Anterior cingulate cortex (tissue), 58 donors: ENCODE measurements at regions not wholly inside any gene's neighbourhood (a gene's known extent, or its start where the extent isn't known, plus 50 kb on each side); places are given as distances from the start of the nearest gene placed in this dataset.
"Not testable (repeated sequence)": the region's sequence is repeated elsewhere in the genome, so short reads cannot be mapped to it uniquely, and the experiment has no call there.

Experiments used
- DNase-seq, 58 donors: peaks; one replicate each; lab custom pipeline; 2025; lab: John Stamatoyannopoulos, UW

DNA sequence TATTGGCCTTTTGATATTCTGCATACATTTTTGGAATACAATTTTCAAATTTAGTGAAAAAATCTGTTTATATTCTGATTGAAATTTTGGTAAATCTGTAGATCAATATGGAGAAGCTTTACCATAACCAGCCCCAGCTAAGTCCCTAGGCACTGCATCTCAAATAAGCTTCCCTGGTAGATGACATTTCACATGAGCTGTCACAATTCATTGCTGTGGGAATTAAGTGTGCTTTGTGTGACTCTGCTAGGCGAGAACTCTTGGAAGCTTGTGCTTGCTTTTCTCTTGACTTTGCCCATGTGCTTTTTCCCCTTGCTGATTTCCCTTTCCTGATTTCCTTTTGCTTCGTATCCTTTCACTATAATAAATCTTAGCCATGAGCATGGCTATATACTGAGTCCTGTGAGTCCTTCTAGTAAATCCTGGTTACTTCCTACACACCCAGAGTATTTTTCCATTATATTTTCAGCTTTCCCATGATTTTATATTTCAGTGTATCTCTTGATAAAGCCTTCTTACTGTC is 166.5 kb upstream of the MMS22L start:
- no peak for DNase-seq

DNA sequence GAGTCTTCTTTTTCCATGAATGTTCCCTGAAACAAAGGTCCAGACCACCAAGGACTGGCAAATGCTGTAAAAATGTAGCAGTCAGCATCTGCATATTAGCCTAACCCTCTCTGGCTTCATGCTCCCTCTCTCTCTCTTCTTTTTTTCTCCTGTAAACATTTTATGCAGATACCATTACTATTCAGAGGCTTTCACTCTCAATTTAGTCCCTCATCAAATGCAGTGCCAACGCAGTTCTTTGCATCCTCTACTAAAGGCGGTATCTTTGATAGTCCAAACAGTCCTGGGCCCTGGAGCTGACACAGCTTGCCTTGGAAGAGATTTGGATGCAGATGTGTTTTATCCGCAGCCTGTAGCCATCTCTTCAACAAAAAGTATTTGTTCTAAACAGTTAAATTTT is 167.1 kb upstream of the MMS22L start:
- DNase-seq, result peak in 1 of 58 donors; percentile 4

DNA sequence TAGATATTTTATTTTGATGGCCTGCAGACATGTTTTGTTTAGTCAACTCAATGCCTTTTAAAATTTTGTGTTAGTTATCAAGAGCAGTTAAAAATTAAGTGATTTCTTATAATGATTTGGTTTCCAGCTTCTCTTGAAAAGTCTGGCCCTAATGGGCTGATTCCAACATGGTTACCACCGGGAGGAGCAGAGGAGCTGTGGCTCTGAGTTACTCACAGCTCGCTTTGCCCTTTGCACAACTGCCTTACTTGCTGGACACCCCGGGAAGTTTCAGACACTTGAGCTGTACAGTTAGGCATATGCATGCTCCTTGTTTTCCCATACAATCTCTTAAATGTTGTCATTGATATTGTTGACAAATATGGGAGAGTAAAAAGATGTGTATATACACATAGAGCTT is 173.1 kb upstream of the MMS22L start:
- DNase-seq, result no peak

DNA sequence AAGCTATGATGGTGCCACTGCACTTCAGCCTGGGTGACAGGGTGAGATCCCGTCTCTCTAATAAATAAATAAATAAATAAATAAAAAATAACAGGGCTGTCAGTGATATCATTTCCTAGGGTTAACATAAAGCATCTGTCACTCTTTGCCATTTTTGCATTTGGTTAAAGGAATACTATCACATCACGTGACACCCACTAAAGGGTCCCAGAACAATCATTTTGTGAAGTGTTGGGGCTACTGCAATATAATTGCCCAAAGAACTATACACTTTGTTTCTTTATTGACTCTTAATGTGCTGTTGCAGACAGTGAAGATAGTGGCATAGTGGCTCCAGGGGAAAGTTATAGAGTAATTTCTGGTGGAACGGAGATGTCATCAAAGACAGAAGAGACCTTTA is 176.5 kb upstream of the MMS22L start:
- DNase-seq, result no peak

DNA sequence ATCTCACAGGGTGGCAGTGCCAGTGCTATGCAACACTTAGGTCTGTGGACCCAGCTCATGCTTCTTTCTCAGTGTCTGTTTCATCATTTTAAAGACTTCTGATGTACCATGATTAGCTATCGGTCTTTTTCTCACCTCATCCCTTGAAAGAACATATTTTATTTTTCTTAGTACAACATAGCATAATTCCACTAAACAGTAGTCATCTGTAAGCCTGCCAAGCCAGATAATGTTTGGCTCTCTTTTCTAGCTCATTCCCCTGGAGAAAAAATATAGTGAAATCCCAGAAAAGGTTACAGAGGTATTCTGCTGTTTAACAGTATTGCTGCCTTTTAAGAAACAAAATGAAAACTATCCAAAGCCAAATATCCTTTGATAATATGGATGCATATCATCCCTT is 177.0 kb upstream of the MMS22L start:
- DNase-seq, result no peak

DNA sequence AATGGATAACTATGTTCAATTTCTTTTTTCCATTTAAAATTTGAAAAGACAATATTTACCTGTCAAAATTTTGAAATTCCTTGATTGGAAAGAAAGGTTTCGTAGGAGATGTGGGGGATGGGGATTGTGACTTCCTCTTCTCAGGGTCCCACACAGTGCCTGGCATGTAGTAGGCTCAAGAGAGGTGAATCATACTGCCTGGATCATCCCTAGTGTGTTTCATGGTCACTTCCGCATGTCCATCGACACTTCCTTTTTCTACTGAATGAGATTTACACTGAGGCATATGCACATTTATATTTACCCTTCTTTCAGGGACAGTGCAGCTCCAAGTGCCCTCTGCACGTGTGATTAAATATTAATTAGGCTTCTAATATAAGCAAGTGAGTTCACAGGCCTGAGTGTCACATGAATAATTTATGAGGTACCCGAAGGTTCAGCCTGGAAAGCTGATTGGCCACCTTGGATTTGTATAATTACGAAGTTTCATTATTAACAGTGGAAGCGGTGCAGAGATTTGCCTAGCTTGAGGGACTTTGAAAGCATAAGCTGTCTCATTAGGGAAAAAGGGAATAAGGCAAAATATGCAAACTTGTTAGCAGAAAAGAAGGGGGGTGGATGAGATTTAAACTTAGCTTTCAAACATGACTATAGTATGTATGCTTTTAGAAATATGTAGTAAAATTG is 177.5 kb upstream of the MMS22L start:
- DNase-seq, result no peak

DNA sequence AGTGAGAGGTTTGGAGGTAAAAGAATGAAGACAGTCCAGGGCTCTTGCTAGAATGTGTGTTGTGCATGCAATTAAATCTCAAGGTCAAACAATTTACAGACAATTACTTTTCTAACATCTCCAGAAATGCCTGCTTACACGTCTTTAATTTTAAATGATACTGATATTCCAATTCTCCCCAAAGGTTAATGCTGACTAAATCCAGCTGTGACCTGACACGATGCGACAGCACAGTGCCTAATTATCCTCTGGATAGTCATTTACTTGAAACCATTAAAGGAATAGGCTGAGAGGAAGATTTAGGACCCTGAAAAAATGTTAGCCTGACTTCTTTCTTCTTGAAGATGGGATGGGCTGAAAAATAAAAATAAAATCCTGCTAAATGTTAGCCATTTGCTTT is 178.2 kb upstream of the MMS22L start:
- DNase-seq, result no peak

DNA sequence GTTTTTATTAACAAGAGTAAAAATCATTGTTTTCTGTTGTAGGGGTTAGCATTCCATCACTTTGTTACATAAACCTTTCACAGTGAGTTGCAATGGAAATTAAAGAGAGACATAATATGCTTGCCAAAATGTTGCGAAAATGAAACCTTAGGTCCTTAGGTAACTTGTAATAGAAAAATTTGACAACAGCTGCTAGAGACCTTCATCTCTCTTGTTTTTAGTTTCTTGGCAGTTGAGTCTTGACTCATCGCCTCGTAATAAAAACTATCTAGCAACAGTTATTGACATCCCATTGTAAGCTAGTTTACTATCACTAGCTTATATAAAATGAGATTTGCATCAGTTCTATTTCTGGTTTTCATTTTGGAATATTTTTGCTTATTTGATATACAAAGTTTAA is 179.0 kb upstream of the MMS22L start:
- DNase-seq, result no peak

DNA sequence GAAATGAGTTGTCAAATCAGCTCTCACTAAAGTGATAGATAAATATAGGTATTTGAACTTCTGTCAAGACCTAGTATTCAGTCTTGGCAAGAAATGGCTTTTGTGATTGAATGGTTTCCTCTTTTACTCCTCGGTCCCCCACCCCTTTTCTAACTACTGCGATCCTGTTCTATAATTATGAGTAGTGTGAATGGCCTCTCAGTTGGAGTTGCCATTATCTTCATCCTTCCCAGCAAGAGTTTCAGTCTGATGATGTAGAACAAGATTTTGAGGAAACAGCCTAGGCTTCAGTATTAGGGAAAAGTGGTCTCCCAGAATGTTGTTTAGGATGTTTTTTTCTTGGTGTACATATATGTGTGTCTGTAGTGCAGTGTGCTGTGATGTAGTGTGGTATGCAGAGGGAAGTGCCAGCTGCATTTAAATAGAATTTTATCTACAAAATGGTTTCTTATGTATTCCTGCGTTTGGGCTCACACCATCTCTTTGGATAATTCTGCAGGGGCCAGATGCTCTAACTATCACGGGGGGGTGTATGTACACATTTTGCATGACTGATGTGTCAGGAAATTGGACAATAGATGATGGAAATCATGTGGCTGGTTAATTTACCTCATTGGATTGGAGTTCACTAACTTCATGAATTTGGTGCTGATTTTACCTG is 180.1 kb upstream of the MMS22L start:
- DNase-seq, result no peak

DNA sequence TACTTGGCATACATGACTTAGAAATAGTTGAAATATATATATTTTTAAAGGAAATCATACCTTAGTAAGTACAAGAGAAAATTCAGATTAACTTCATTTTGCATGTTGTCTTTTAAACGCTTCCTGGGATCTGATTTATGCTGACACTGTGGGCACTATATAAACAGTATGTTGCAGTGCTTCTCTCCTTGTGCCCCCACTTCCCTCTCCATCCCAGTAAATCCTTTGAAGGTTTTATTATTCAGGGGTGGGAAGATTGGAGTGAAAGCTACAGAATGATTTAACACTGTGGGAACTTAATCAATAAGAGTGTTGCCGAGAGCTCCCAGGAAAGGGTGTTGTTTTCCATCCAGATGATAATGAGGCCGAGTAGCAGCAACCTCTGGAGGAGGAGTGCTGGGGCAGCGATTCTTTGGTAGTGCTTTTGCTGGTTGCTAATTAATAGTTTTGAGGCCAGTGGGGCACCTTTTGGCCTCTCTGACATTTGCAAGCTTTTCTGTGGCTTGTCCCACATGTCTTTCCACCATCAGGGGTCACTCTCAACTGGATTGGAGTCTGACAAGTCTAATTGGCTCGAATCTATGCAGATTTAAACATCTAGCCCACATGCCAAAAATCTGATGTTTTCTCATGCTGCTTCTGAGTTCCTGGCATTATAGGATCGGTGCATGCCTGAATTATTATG is 183.0 kb upstream of the MMS22L start:
- DNase-seq, result peak in 8 of 58 donors; percentile 2 to 50 (median 20)

DNA sequence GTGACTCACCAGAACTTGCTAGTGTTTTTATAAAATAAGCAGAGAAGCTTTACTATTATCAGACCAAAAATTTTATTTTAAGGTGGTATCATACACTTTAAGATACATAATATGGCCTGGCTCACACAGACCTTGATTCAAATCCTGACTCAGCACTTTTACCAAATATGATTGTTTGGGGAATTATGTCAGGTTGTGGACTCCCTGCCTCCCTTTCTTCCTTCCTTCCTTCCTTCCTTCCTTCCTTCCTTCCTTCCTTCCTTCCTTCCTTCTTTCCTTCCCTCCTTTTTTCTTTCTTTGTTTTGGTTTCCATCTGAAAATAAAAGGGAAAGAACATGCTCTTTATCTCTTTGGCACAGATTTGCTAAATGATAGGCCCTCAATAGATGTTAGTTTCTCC is 186.0 kb upstream of the MMS22L start:
- DNase-seq, result no peak

DNA sequence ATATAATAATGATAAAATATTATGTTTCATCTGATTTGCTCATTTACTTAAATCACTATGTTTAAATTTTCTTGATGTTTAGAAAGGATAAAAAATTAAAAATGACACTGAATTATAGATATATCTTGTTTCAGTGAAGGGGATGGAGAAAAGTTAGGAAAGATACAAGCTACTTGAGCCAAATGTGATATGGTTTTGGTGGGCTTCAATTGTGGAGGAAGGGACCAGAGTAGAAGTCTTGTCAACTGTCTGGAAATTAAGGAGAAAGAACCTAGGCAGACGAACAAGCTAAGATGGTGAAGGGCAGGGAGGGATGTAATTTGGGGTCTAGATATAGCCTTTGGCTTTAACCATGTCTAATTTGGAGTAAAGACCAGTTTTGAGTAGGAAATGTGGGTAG is 186.4 kb upstream of the MMS22L start:
- DNase-seq, result no peak

DNA sequence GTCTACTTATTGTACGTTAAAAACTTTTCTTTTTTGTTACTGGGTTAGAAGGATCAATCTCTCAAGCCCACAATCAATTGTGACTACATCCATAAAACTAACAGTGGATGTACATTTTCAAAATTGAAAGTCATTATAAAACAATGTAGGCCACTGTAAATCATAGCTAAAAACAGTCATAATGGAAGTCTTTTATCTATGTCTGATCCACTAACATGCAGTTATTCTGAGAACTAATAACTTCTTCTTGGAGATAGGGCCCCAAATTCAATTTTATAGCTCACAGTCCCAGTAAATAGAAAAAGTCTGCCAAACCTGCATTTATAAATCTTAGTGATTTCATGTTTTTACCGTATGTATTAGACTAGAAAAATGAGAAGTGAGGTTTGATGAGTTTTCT is 187.3 kb upstream of the MMS22L start:
- no peak for DNase-seq

DNA sequence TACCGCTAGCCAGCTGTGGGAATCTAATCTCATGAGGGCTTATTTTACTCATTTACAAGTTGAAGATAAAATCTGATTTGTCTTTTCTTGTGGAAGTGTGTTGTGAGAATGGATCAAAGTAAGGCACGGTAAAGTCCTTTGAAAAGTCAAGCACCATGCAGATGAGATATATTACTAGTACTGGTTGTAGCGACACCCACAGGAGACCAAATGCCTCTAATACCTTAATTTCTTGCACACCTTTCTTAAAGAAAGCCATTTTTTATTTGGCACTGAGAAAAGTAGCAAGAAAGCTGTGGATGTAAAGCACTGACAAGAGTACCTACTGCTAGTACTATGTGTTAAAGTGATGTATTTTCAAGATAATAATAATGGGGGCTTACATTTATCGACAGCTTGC is 191.0 kb upstream of the MMS22L start:
- DNase-seq, result no peak

DNA sequence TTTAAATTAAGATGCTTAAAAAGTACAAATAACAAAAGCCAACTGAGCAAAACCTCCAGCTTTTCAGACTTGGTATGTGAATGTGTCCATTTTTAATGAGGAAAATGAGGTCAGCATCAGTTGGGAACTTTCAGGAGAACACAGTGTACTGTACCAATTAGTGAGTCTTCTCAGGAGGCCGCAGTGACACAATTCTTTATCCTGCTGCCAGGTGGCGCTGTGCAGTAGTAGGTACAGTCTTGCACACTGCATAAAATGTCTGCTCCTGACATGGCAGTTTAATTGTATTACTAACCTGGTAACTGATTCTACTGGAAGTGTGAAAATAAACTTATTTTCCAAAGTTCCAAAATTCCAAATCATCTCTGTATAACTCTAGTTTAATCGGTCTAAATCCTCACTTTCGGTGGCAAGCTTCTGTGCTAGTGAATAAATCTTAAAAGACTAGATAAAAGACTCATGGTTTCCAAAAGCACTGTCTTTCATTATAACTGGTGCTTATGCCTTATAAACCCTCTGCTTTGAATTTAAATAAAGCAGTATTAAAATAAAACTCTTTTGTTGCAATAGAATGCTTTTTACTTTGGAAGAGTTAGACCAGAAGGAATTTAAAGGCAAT is 214.8 kb upstream of the MMS22L start:
- peak in 53 of 58 donors; percentile 1 to 86 (median 41) for DNase-seq

DNA sequence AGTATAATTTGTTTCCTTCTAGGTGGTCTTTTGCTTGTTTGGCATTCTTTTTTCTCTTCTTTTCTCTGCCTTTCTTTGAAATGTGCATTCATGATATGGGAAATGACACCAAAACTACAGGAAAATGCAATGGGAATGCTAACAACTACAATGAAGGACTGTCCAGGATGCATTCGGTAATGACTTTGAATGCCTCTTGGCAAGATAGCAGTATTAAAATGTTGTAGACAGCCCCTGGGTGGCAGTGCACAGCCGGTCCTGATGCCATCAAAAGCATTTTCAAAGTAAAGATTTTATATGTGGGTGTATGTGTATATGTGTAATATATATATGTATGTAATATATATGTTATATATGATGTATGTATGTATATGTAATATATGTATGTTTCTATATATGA is 218.8 kb upstream of the MMS22L start:
- peak in 2 of 58 donors; percentile 6 to 9 for DNase-seq

DNA sequence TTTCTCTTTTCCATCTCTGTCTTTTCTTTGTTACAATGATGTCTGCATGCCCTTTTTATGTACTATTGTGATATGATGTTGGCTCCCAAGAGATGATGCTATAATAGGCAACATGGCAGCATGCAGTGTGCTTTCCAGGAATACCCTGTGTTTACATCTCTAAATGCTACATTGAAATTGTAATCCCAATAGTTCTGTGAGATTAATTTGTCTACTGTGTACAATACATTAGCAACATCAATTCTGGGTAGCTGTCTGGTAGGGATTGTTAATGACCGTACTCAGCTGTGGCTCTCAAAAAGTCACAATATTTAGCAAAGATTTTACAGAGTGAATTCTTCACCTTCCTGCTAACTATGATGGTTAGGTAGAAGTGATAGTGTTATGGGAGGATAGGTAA is 225.6 kb upstream of the MMS22L start:
- no peak for DNase-seq

DNA sequence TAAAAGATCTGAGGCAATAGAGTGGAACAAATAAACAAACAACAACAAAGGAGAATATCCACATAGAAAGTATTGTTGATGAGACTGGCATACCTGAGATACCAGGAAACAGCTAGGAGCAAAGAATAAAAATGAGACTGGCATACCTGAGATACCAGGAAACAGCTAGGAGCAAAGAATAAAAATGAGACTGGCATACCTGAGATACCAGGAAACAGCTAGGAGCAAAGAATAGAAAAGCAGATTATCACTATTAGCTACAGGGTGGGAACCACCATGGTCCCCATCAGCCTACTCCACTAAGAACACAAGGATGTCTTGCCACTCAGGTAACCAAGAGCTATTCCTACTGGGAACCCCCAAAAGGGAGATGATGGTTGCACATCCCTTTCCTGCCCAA is 230.2 kb upstream of the MMS22L start:
- not testable (repeated sequence) for DNase-seq

DNA sequence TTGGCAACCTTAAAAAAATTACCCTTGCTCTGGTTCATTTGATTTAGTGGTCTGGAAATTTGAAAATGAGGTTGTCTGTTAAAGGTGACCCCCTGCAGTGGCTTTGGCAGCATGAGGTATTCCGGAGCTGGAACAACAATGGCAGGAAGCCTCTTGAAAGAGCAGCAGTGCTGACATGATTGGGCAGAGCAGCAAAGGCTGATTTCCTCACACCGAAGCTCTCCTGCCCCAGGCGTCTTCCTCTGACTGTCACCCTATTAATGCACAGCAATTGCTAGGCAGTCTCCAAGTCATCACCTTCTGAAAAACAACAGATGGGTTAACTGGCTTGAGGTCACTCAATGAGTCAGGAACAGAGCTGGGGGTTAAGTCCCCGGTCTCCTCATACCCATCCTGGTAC is 241.8 kb upstream of the MMS22L start:
- peak in 22 of 58 donors; percentile 1 to 41 (median 10) for DNase-seq

DNA sequence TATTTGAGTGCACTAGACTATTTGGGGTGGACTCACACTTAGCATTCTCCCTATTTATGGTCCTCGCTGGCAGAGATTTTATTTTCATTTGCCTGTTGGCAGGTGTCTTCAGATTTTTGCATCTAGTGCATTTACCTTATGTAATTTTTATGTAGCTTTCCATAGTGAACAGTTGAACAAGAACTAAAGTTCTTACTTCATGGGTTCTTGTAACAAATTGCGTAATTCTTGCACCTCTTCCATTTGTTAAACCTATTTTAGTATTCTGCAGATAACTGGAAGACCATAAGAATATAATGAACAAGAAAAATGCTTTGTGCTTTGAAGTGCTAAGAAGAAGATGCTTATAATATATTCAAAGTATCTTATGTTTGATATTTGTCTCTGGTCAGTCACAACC is 252.8 kb upstream of the MMS22L start:
- DNase-seq, result no peak

DNA sequence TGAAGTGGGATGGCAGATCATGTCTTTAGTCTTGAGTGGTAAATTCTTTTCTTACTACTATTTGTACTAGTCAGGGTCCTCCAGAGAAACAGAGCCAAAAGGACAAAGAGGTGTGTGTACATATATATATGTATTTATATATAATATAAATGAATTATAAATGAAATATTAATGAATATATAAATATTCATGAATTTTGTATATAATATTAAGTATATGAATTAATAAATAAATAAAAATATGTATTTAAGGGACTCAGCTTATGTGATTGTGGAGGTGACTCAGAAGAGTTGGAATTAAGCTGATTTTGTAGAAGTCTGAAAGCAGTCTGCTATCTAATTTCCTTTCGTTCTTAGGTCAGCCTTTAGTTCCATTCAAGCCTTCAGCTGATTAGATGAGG is 265.3 kb upstream of the MMS22L start:
- DNase-seq, result no peak
